ENCODE measurements at regions not wholly inside any gene's neighbourhood (a gene's known extent, or its start where the extent isn't known, plus 50 kb on each side); places are given as distances from the start of the nearest gene placed in this dataset.

- no peak for TF ChIP-seq BHLHE40 (IDR thresholded peaks at IDR 0.05; ENCODE audit: low read depth, low read length)
- TF ChIP-seq, protein P1, sequence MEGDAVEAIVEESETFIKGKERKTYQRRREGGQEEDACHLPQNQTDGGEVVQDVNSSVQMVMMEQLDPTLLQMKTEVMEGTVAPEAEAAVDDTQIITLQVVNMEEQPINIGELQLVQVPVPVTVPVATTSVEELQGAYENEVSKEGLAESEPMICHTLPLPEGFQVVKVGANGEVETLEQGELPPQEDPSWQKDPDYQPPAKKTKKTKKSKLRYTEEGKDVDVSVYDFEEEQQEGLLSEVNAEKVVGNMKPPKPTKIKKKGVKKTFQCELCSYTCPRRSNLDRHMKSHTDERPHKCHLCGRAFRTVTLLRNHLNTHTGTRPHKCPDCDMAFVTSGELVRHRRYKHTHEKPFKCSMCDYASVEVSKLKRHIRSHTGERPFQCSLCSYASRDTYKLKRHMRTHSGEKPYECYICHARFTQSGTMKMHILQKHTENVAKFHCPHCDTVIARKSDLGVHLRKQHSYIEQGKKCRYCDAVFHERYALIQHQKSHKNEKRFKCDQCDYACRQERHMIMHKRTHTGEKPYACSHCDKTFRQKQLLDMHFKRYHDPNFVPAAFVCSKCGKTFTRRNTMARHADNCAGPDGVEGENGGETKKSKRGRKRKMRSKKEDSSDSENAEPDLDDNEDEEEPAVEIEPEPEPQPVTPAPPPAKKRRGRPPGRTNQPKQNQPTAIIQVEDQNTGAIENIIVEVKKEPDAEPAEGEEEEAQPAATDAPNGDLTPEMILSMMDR (conservative IDR thresholded peaks at IDR 0.05; ENCODE audit: low read depth, low read length), result no peak
- no peak for TF ChIP-seq CHD1 (IDR thresholded peaks at IDR 0.05; ENCODE audit: low read depth, low read length)
- TF ChIP-seq NFE2L2 (IDR thresholded peaks at IDR 0.05; ENCODE audit: low read depth, low read length), result no peak
Measured at GRCh38 chr3:87390353-87390752, 114.0 kb upstream of the POU1F1 start.

Data from IMR-90 (cell line).